ENCODE measurements at regions not wholly inside any gene's neighbourhood (a gene's known extent, or its start where the extent isn't known, plus 50 kb on each side); places are given as distances from the start of the nearest gene placed in this dataset.

GRCh38 chr14:97902630-97903029 is 1105.4 kb downstream of the VRK1 start:
- no peak for TF ChIP-seq SMC3 (conservative IDR thresholded peaks at IDR 0.05; ENCODE audit: poor library complexity)
- TF ChIP-seq, protein P1, sequence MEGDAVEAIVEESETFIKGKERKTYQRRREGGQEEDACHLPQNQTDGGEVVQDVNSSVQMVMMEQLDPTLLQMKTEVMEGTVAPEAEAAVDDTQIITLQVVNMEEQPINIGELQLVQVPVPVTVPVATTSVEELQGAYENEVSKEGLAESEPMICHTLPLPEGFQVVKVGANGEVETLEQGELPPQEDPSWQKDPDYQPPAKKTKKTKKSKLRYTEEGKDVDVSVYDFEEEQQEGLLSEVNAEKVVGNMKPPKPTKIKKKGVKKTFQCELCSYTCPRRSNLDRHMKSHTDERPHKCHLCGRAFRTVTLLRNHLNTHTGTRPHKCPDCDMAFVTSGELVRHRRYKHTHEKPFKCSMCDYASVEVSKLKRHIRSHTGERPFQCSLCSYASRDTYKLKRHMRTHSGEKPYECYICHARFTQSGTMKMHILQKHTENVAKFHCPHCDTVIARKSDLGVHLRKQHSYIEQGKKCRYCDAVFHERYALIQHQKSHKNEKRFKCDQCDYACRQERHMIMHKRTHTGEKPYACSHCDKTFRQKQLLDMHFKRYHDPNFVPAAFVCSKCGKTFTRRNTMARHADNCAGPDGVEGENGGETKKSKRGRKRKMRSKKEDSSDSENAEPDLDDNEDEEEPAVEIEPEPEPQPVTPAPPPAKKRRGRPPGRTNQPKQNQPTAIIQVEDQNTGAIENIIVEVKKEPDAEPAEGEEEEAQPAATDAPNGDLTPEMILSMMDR (IDR thresholded peaks at IDR 0.05; ENCODE audit: poor library complexity, severe bottlenecking), result no peak

All from neural cell (in vitro differentiated cells).